ENCODE measurements at regions not wholly inside any gene's neighbourhood (a gene's known extent, or its start where the extent isn't known, plus 50 kb on each side); places are given as distances from the start of the nearest gene placed in this dataset.

DNA sequence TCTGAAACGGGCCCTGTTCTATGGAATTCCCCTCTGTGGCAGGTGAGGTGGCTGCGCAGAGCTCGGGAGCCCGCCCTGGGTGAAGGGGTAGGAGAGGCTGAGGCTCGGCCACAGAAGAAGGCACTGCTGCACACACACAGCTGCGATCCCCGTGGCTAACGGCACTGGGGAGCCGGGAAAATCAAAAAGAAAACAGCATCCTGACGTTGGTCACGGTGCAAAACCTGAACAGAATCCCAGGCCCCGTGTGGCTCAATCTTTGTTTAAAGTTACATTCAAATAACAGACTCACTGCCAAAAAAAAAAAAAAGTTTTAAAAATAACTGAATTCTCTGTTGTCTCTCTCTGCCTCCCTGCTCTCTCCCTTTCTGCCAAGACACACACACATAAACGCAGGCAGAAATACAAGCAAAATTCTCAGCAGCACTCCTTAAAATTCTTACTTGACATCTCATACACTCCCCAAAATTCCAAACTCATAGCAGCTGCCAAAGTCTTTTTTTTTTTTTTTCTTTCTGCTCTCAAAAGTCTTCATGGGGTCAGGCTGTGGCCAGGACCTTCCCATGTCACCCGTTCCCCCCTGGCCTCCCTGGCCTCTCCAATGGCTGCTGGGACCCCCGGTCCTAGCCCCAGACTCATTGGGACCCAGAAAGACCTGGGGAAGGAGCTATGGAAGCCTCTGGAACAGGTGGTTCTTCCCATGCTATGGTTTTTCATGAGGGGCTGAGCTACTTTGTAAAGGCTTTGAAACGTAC lies 248.8 kb downstream of the TTLL2 start:
- no peak overlapping the region for H3K9ac ChIP-seq (ENCODE audit: insufficient read depth, low read length, poor library complexity, severe bottlenecking)
- H3K4me1 ChIP-seq (ENCODE audit: control insufficient read depth in 1 of 2, insufficient read depth in 2 of 2, low read length in 2 of 2), result no peaks in the 10 kb centered on the region
- intact Hi-C loops (cut with micrococcal nuclease), result no loop called here
- no peak for TF ChIP-seq CTCF (IDR thresholded peaks at IDR 0.05)
- H3K4me2 ChIP-seq (replicated peaks; ENCODE audit: extremely low read depth, low read length, poor library complexity, severe bottlenecking), result no peak overlapping the region
- no peaks in the 10 kb centered on the region for H3K9me3 ChIP-seq (replicated peaks in 1 of 2; ENCODE audit: control insufficient read depth in 1 of 2, insufficient read depth in 1 of 2, low read length in 2 of 2)
- H3K4me1 Mint-ChIP-seq, result no peaks in the 10 kb centered on the region
- no peak overlapping the region for H2AFZ ChIP-seq (ENCODE audit: insufficient read depth, low read depth, low read length, poor library complexity, severe bottlenecking)
- no peak overlapping the region for H3K4me3 Mint-ChIP-seq
- no peaks in the 10 kb centered on the region for H4K20me1 ChIP-seq (ENCODE audit: insufficient read depth, low read length)
- no peaks in the 10 kb centered on the region for H3K36me3 Mint-ChIP-seq
- H3K27ac Mint-ChIP-seq, result no peak overlapping the region
- H3K27me3 Mint-ChIP-seq (ENCODE audit: low read depth in 3 of 3), result peaks cover 0 to 4% (median 1%) of the 10 kb centered on the region in 3 donors
- DNase-seq, result no peak
- no peak overlapping the region for H3K4me3 ChIP-seq (replicated peaks in 1 of 3; ENCODE audit: low read depth in 2 of 3, low read length in 3 of 3)
- H3K36me3 ChIP-seq (replicated peaks in 1 of 2; ENCODE audit: control insufficient read depth in 1 of 2, insufficient read depth in 2 of 2, low read length in 2 of 2), result no peaks in the 10 kb centered on the region
- peaks cover 0 to 8% (median 1%) of the 10 kb centered on the region in 7 donors for H3K9me3 Mint-ChIP-seq
- 94% methylated on average over 15 of the region's 16 CpGs for WGBS (ENCODE audit: insufficient coverage)
- H3K79me2 ChIP-seq (ENCODE audit: insufficient read depth, low read length), result no peaks in the 10 kb centered on the region
- no peak overlapping the region for H3K27ac ChIP-seq (ENCODE audit: low read depth in 1 of 2, low read length in 2 of 2)
- H3K27me3 ChIP-seq (ENCODE audit: control insufficient read depth in 2 of 2, insufficient read depth in 2 of 2, low read length in 2 of 2), result no peaks in the 10 kb centered on the region

DNA sequence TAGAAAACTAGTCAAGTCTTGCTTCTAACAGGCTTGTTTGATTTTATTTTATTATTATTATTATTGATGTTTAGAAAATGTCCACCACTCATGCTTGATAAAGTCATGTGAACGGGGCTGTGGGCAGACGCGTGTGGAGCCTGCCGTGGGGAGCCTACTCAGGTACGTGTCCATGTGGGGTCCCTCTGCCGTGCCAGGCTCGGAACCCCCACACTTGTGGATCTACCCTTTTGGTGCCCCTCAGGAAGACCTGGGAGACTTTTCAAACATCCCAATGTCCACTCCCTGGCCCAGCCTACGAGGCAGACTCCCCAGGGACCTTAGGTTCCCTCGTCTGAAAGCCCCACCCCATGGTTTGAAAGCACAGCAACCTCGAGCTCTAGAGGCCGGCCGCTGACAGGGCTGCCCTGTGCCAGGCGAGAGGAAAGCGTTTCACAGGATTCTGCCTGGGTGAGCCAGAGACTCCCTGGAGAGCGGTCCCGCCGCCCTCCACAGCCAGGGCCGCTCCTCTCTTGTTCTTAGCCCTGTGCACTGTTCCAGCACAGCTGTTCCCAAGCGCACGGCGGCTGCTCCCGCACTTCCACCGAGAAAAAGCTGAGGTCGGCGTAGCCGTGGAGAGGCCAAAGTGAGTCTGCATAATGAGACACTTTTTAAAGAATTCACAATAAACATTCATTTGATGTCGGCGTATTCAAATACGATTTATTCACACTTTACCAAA lies 249.7 kb downstream of the TTLL2 start:
- Histone ChIP-seq H3K4me1 (ENCODE audit: control insufficient read depth in 1 of 2, insufficient read depth in 2 of 2, low read length in 2 of 2) (no peaks in the 10 kb centered on the region), H3K79me2 (ENCODE audit: insufficient read depth, low read length) (no peaks in the 10 kb centered on the region), H3K9me3 (replicated peaks in 1 of 2; ENCODE audit: control insufficient read depth in 1 of 2, insufficient read depth in 1 of 2, low read length in 2 of 2) (no peaks in the 10 kb centered on the region), H3K27me3 (ENCODE audit: control insufficient read depth in 2 of 2, insufficient read depth in 2 of 2, low read length in 2 of 2) (no peaks in the 10 kb centered on the region), H3K36me3 (replicated peaks in 1 of 2; ENCODE audit: control insufficient read depth in 1 of 2, insufficient read depth in 2 of 2, low read length in 2 of 2) (no peaks in the 10 kb centered on the region), H4K20me1 (ENCODE audit: insufficient read depth, low read length) (no peaks in the 10 kb centered on the region), H3K4me3 (replicated peaks in 1 of 3; ENCODE audit: low read depth in 2 of 3, low read length in 3 of 3) (no peak overlapping the region), H3K27ac (ENCODE audit: low read depth in 1 of 2, low read length in 2 of 2) (no peak overlapping the region), H3K4me2 (replicated peaks; ENCODE audit: extremely low read depth, low read length, poor library complexity, severe bottlenecking) (no peak overlapping the region), H3K9ac (ENCODE audit: insufficient read depth, low read length, poor library complexity, severe bottlenecking) (no peak overlapping the region), H2AFZ (ENCODE audit: insufficient read depth, low read depth, low read length, poor library complexity, severe bottlenecking) (no peak overlapping the region)
- Mint-ChIP-seq H3K9me3 (peaks cover 0 to 9% (median 3%) of the 10 kb centered on the region in 7 donors), H3K27me3 (ENCODE audit: low read depth in 3 of 3) (peaks cover 0 to 4% (median 1%) of the 10 kb centered on the region in 3 donors), H3K27ac (no peak overlapping the region), H3K4me3 (no peak overlapping the region), H3K36me3 (no peaks in the 10 kb centered on the region), H3K4me1 (no peaks in the 10 kb centered on the region)
- intact Hi-C loops (cut with micrococcal nuclease), result no loop called here
- TF ChIP-seq CTCF (IDR thresholded peaks at IDR 0.05), result no peak
- DNase-seq, result no peak
- 94% methylated on average over 26 of the region's 29 CpGs for WGBS (ENCODE audit: insufficient coverage)

Data from CD14-positive monocyte (primary cell).